ENCODE measurements at regions not wholly inside any gene's neighbourhood (a gene's known extent, or its start where the extent isn't known, plus 50 kb on each side); places are given as distances from the start of the nearest gene placed in this dataset.
"Not testable (repeated sequence)": the region's sequence is repeated elsewhere in the genome, so short reads cannot be mapped to it uniquely, and the experiment has no call there.

DNA sequence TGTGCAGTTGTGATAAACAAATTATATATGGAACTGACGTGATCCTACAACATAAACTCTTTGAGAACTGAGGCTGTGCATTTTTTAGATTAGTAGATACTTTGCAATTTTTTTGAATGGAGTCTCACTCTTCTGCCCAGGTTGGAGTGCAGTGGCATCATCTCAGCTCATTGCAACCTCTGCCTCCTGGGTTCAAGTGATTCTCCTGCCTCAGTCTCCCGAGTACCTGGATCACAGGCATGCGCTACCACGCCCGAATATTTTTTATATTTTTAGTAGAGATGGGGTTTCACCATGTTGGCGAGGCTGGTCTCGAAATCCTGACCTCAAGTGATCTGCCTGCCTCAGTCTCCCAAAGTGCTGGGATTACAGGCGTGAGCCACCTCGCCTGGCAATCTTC, 145.9 kb downstream of the POTEH start:
- not testable (repeated sequence) for ATAC-seq

- ATAC-seq = peak in 1 of 2 donors; percentile 15
Observed at GRCh38 chr22:15849772-15850171, 159.9 kb downstream of the POTEH start.

GRCh38 chr22:15853716-15854373, 164.0 kb downstream of the POTEH start:
- not testable (repeated sequence) for ATAC-seq

GRCh38 chr22:15854421-15854820, 164.6 kb downstream of the POTEH start:
- ATAC-seq = not testable (repeated sequence)

- ATAC-seq = not testable (repeated sequence)
Observed at GRCh38 chr22:15854978-15855377, 165.2 kb downstream of the POTEH start.

- not testable (repeated sequence) for ATAC-seq
Observed at GRCh38 chr22:15880926-15881325, 191.1 kb downstream of the POTEH start.

DNA sequence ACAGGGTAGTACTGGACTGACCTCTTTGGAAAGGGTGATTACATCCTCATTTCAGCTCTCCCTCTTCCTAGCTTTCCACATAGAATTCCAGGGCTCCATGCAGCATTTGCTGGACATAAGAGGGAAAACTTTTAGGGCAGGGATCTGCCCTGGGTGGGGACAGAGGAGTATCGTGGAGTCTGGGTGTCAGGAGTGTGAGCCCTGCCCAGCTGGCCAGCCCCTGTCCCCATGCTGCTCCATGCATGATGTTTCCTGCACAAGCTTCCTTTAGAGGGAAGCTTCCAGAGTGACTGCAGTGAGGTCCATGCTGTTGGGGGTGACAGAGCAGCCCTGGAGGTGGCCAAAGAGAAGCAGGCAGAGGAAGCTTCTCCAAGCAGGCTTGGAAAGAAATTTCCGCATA, 214.5 kb downstream of the POTEH start:
- not testable (repeated sequence) for ATAC-seq

- not testable (repeated sequence) for ATAC-seq
Observed at GRCh38 chr22:15911704-15912103, 221.9 kb downstream of the POTEH start.

DNA sequence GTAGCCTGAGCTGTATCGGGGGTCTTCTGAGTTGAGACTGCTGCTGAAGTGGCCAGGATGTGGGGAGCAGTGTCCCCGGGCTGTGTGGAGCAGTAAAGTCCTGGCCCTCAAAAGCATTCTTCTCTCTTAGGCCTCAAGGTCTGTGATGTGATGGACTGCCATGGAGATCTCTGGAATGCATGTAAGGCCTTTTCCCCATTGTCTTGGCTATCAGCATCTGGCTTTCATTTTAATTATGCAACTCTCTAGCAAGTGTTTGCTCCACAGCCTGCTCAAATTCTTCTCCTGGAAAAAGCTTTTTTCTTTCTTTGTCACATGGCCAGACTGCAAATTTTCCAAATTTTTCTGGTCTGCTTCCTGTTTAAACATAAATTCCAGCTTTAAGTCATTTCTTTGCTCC, 229.3 kb downstream of the POTEH start:
- not testable (repeated sequence) for ATAC-seq

- ATAC-seq = not testable (repeated sequence)
Observed at GRCh38 chr22:15920941-15921340, 231.1 kb downstream of the POTEH start.

DNA sequence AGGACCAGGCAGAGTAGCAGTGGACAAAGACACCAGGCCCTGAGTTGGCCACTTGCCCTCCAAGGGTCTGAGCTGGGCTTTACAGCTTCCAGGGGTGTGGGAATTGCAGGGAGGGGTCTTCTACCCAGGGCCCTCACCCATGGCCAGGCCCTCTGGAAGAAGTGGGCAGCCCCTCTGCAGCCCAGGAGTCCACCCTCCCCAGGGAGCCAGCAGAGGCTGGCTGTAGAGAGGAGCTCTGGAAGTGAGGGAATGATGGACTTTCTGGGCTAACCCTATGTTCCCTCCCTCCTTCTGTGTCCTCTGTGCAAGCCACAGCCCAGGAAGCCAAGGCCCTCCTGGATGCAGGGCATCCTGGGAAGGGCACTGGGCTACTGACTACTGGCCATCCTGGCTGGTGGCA, 232.3 kb downstream of the POTEH start:
- ATAC-seq = not testable (repeated sequence)

GRCh38 chr22:15922666-15923065, 232.8 kb downstream of the POTEH start:
- not testable (repeated sequence) for ATAC-seq

- not testable (repeated sequence) for ATAC-seq
Observed at GRCh38 chr22:15924820-15925219, 235.0 kb downstream of the POTEH start.

GRCh38 chr22:15927172-15927571, 237.3 kb downstream of the POTEH start:
- ATAC-seq = not testable (repeated sequence)
